ENCODE measurements at regions not wholly inside any gene's neighbourhood (a gene's known extent, or its start where the extent isn't known, plus 50 kb on each side); places are given as distances from the start of the nearest gene placed in this dataset.
"Not testable (repeated sequence)": the region's sequence is repeated elsewhere in the genome, so short reads cannot be mapped to it uniquely, and the experiment has no call there.

- H2AFZ ChIP-seq (ENCODE audit: low read depth, low read length) = no peak overlapping the region
- no peaks in the 10 kb centered on the region for H3K4me1 ChIP-seq (ENCODE audit: insufficient read depth, low read length)
- no peaks in the 10 kb centered on the region for H3K36me3 ChIP-seq (ENCODE audit: insufficient read depth, low read length)
- no peaks in the 10 kb centered on the region for H3K9me3 ChIP-seq (ENCODE audit: low read length)
- no peak overlapping the region for H3K4me3 ChIP-seq (ENCODE audit: low read length)
- H3K27me3 ChIP-seq (ENCODE audit: insufficient read depth, low read length) = no peaks in the 10 kb centered on the region
These were observed 755.7 kb upstream of the SLC8A1 start for GRCh38 chr2:41207578-41207977.

- H3K4me3 ChIP-seq (ENCODE audit: low read length); H2AFZ ChIP-seq (ENCODE audit: low read depth, low read length); H3K9me3 ChIP-seq (ENCODE audit: low read length); H3K27me3 ChIP-seq (ENCODE audit: insufficient read depth, low read length); H3K4me1 ChIP-seq (ENCODE audit: insufficient read depth, low read length); H3K36me3 ChIP-seq (ENCODE audit: insufficient read depth, low read length): not testable (repeated sequence)
These were observed 758.1 kb upstream of the SLC8A1 start for GRCh38 chr2:41210030-41210429.

- H2AFZ ChIP-seq (ENCODE audit: low read depth, low read length) = no peak overlapping the region
- no peak overlapping the region for H3K4me3 ChIP-seq (ENCODE audit: low read length)
- H3K4me1 ChIP-seq (ENCODE audit: insufficient read depth, low read length) = no peaks in the 10 kb centered on the region
- H3K36me3 ChIP-seq (ENCODE audit: insufficient read depth, low read length) = no peaks in the 10 kb centered on the region
- no peaks in the 10 kb centered on the region for H3K9me3 ChIP-seq (ENCODE audit: low read length)
- no peaks in the 10 kb centered on the region for H3K27me3 ChIP-seq (ENCODE audit: insufficient read depth, low read length)
These were observed 765.1 kb upstream of the SLC8A1 start for GRCh38 chr2:41216978-41217377.

DNA sequence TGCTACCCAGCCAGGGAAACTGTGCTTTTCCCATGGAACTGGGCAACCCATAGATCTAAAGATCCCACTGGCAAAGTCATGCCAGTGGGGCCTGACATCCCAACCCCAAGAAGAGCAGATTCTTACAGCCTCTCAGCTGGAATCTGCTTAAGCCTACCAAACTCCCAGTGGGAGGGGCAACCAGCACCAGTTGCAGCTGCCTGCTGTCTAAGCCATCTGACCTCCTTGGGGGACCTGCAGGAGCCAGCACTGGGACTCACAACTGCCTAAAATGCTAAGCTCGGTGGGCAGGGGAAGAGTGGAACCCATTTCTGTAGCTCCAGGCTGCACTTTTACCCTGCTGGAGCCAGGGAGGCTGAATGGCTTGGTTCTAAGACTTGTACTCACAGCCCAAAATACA lies 770.7 kb upstream of the SLC8A1 start:
- no peaks in the 10 kb centered on the region for H3K4me1 ChIP-seq (ENCODE audit: insufficient read depth, low read length)
- H3K4me3 ChIP-seq (ENCODE audit: low read length) = no peak overlapping the region
- no peak overlapping the region for H2AFZ ChIP-seq (ENCODE audit: low read depth, low read length)
- H3K9me3 ChIP-seq (ENCODE audit: low read length) = no peaks in the 10 kb centered on the region
- no peaks in the 10 kb centered on the region for H3K27me3 ChIP-seq (ENCODE audit: insufficient read depth, low read length)
- no peaks in the 10 kb centered on the region for H3K36me3 ChIP-seq (ENCODE audit: insufficient read depth, low read length)

DNA sequence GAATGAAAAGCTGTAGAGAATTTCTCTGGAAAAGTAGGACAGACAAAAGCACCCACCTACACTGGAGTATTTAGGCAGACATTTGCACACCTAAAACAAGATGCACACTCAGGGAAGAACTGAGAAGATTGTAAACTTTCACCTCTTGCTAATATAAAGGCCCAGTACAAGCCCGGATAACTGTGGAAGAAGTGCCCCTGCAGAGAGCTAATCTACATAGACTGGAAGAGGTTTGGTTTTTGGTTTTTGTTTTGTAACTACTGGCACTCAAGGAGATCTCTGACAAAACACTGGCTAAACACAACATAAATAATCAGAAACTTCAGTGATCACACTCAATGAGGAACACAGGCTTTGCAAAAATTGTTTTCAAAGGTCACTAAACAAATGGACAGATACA lies 782.2 kb upstream of the SLC8A1 start:
- H3K27me3 ChIP-seq (ENCODE audit: insufficient read depth, low read length) = no peaks in the 10 kb centered on the region
- no peaks in the 10 kb centered on the region for H3K36me3 ChIP-seq (ENCODE audit: insufficient read depth, low read length)
- H3K4me1 ChIP-seq (ENCODE audit: insufficient read depth, low read length) = peaks cover 6% of the 10 kb centered on the region
- H2AFZ ChIP-seq (ENCODE audit: low read depth, low read length) = peak overlapping the region; percentile 61
- H3K9me3 ChIP-seq (ENCODE audit: low read length) = no peaks in the 10 kb centered on the region
- no peak overlapping the region for H3K4me3 ChIP-seq (ENCODE audit: low read length)

DNA sequence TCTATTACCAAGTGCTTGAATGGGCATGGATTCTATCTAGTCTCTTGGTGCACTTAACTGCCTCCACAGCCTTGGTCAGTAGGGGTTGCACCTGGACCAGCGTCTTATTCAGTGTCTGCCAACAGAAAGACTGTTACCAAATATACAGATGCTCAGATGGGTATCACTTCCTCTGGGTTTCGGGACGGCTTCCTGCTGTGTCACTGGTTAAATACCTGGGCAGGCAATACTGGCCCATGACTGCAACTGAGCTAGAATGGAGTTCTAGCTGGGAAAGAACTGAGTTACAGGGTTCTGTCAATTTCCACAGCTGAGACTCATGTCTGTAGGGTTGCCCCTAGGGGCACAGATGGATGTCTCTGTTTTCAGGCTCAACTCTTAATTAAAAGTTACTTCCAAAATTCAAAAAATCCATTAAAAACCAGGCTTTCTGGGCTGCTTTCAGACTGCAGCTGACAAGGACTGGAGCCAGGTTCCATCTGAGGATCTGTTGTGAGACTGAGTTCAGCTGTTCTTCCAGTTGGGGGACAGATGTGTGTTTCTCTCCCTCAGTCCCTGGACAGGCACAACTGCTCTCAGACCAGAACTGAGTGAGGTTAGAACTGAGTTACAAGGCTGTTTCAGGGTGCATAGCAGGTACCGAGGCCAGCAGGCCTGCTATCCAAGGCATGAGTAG lies 789.6 kb upstream of the SLC8A1 start:
- Histone ChIP-seq H3K4me1 (ENCODE audit: insufficient read depth, low read length) (no peaks in the 10 kb centered on the region), H3K9me3 (ENCODE audit: low read length) (no peaks in the 10 kb centered on the region), H3K27me3 (ENCODE audit: insufficient read depth, low read length) (no peaks in the 10 kb centered on the region), H3K4me3 (ENCODE audit: low read length) (no peak overlapping the region), H3K36me3 (ENCODE audit: insufficient read depth, low read length) (no peaks in the 10 kb centered on the region), H2AFZ (ENCODE audit: low read depth, low read length) (no peak overlapping the region)

GRCh38 chr2:41242001-41242331 lies 790.1 kb upstream of the SLC8A1 start:
- H3K4me3 ChIP-seq (ENCODE audit: low read length) = no peak overlapping the region

GRCh38 chr2:41267929-41268659 lies 779.7 kb upstream of the PKDCC start:
- Histone ChIP-seq H3K9me3 (ENCODE audit: low read length) (no peaks in the 10 kb centered on the region), H3K4me3 (ENCODE audit: low read length) (no peak overlapping the region)

More at GRCh38 chr2:41242001-41242331, 790.1 kb upstream of the SLC8A1 start:
- H2AFZ ChIP-seq (ENCODE audit: low read depth, low read length) = no peak overlapping the region
- H3K36me3 ChIP-seq (ENCODE audit: insufficient read depth, low read length) = no peaks in the 10 kb centered on the region
- no peaks in the 10 kb centered on the region for H3K27me3 ChIP-seq (ENCODE audit: insufficient read depth, low read length)
- no peaks in the 10 kb centered on the region for H3K9me3 ChIP-seq (ENCODE audit: low read length)
- no peaks in the 10 kb centered on the region for H3K4me1 ChIP-seq (ENCODE audit: insufficient read depth, low read length)

GRCh38 chr2:41283079-41283775 lies 764.6 kb upstream of the PKDCC start:
- no peak overlapping the region for H2AFZ ChIP-seq (ENCODE audit: low read depth, low read length)
- no peaks in the 10 kb centered on the region for H3K27me3 ChIP-seq (ENCODE audit: insufficient read depth, low read length)
- H3K4me1 ChIP-seq (ENCODE audit: insufficient read depth, low read length) = no peaks in the 10 kb centered on the region
- H3K9me3 ChIP-seq (ENCODE audit: low read length) = no peaks in the 10 kb centered on the region
- no peaks in the 10 kb centered on the region for H3K36me3 ChIP-seq (ENCODE audit: insufficient read depth, low read length)
- no peak overlapping the region for H3K4me3 ChIP-seq (ENCODE audit: low read length)

More at GRCh38 chr2:41267929-41268659, 779.7 kb upstream of the PKDCC start:
- H3K27me3 ChIP-seq (ENCODE audit: insufficient read depth, low read length) = no peaks in the 10 kb centered on the region
- no peaks in the 10 kb centered on the region for H3K36me3 ChIP-seq (ENCODE audit: insufficient read depth, low read length)
- no peaks in the 10 kb centered on the region for H3K4me1 ChIP-seq (ENCODE audit: insufficient read depth, low read length)
- no peak overlapping the region for H2AFZ ChIP-seq (ENCODE audit: low read depth, low read length)

- H2AFZ ChIP-seq (ENCODE audit: low read depth, low read length) = no peak overlapping the region
- no peak overlapping the region for H3K4me3 ChIP-seq (ENCODE audit: low read length)
- H3K27me3 ChIP-seq (ENCODE audit: insufficient read depth, low read length) = no peaks in the 10 kb centered on the region
- H3K9me3 ChIP-seq (ENCODE audit: low read length) = no peaks in the 10 kb centered on the region
- H3K4me1 ChIP-seq (ENCODE audit: insufficient read depth, low read length) = no peaks in the 10 kb centered on the region
- no peaks in the 10 kb centered on the region for H3K36me3 ChIP-seq (ENCODE audit: insufficient read depth, low read length)
These were observed 754.3 kb upstream of the PKDCC start for GRCh38 chr2:41293491-41293890.

DNA sequence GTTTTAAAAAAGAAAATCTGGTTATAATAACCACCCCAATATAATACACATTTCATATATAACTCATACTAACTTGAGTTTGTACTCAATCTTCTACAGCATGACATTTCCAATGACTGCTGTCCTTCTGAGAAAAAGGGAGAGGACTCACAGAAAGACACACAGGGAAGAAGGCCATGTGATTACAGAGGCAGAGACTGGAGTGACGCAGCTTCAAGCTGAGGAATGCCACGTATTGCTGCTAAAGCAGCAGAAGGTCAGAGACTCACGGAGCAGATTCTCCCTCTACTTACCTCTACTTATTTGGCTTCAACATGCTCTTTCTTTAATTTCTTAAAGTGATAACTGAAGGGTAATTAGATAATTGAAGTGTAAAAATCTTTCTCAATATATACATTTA lies 753.5 kb upstream of the PKDCC start:
- H3K27me3 ChIP-seq (ENCODE audit: insufficient read depth, low read length) = no peaks in the 10 kb centered on the region
- no peaks in the 10 kb centered on the region for H3K9me3 ChIP-seq (ENCODE audit: low read length)
- H3K4me3 ChIP-seq (ENCODE audit: low read length) = no peak overlapping the region
- no peaks in the 10 kb centered on the region for H3K4me1 ChIP-seq (ENCODE audit: insufficient read depth, low read length)
- H2AFZ ChIP-seq (ENCODE audit: low read depth, low read length) = no peak overlapping the region
- H3K36me3 ChIP-seq (ENCODE audit: insufficient read depth, low read length) = no peaks in the 10 kb centered on the region

DNA sequence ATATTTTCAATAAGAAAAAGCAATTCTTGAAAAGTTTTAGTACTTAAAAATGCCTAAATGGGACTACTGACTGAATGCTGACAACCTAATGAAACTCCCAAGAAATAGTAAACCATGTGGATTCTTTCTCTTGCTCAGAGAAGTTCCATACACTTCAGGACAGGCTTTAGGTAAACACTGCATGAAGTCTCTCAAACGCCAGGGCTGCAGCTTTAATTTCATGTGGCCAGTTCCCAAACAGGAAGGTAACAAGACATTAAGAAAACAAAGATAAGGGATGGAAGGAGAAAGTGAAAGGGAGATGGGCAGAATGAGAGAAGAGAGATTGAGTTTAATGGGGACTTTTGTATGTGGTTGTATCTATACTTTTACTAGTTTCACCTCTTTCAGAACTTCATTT lies 734.7 kb upstream of the PKDCC start:
- Histone ChIP-seq H3K4me1 (ENCODE audit: insufficient read depth, low read length) (peaks cover 4% of the 10 kb centered on the region), H3K4me3 (ENCODE audit: low read length) (no peak overlapping the region), H2AFZ (ENCODE audit: low read depth, low read length) (no peak overlapping the region), H3K36me3 (ENCODE audit: insufficient read depth, low read length) (no peaks in the 10 kb centered on the region), H3K9me3 (ENCODE audit: low read length) (no peaks in the 10 kb centered on the region), H3K27me3 (ENCODE audit: insufficient read depth, low read length) (no peaks in the 10 kb centered on the region)

GRCh38 chr2:41314511-41315070 lies 733.2 kb upstream of the PKDCC start:
- Histone ChIP-seq H3K27me3 (ENCODE audit: insufficient read depth, low read length) (no peaks in the 10 kb centered on the region), H3K4me1 (ENCODE audit: insufficient read depth, low read length) (peaks cover 4% of the 10 kb centered on the region), H2AFZ (ENCODE audit: low read depth, low read length) (no peak overlapping the region), H3K9me3 (ENCODE audit: low read length) (no peaks in the 10 kb centered on the region), H3K4me3 (ENCODE audit: low read length) (no peak overlapping the region), H3K36me3 (ENCODE audit: insufficient read depth, low read length) (no peaks in the 10 kb centered on the region)
